Hematopoietic multipotent progenitor cell treated with erythropoietin and hydrocortisone succinate and interleukin-3 and kit ligand, for 8 days (in vitro differentiated cells): ENCODE measurements at regions not wholly inside any gene's neighbourhood (a gene's known extent, or its start where the extent isn't known, plus 50 kb on each side); places are given as distances from the start of the nearest gene placed in this dataset.

Experiments
- DNase-seq: peaks from one replicate; pipeline ENCODE4 v3.0.0-alpha.2; 2015

DNA sequence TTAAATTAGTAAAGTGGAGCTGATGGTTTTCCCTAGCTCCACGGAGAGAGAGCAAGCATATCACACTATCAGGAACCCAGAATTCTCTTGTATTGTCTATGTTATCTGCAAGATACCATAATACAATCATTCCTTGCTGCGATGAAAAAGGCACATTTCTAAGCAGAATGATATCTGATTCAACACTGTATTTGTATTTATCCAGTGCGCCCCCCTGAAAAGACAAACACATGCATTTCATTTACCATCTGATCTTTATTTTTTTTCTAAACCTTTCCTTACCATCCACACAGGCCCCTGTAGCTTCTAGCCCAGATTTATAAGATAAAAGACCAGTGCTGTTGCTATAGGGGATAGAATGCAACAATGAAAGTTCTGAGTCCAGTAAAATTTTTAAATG lies 420.6 kb downstream of the TDRD15 start:
- no peak for DNase-seq

- no peak for DNase-seq
Measured at GRCh38 chr2:21552981-21553380, 429.2 kb downstream of the TDRD15 start.

DNA sequence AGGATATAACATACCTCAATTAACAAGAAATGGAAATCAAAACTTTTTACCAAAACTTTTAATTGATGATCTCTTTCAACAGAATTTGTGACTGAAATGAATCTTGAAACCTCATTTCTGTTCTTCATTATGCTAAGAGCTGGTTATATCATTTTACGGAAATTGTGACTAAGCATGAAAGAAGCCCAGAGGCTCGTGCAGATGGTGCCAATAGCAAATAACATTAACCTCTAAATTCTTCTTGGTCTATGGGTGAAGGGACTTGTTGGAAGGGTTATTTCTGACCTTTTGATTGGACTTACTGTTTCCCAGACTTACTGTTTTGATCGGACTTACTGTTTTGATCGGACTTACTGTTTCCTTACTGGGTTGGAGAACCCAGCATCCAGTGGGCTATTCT lies 435.6 kb downstream of the TDRD15 start:
- DNase-seq = no peak

- DNase-seq = no peak
Measured at GRCh38 chr2:21561965-21562364, 438.2 kb downstream of the TDRD15 start.

- DNase-seq = no peak
Measured at GRCh38 chr2:21567395-21567794, 443.6 kb downstream of the TDRD15 start.

DNA sequence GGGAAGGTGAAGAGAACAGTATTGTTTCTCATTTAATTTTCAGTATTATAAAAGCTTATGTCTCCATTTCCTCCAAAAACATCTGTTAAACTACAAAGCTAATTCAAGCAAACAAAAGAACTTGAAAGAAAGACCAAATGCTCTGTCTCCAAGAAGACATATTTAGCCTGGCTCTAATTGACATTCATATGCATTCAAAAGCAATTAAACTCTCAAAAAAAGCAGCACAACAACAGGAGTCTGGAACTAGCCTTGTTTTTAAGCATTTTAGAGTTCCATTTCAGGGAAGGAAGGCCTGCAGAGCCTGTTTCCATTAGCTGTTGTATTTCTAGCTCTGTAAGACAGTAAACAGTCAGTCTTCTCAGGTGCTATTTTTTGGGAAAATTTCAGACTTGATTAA lies 447.9 kb downstream of the TDRD15 start:
- DNase-seq = no peak

DNA sequence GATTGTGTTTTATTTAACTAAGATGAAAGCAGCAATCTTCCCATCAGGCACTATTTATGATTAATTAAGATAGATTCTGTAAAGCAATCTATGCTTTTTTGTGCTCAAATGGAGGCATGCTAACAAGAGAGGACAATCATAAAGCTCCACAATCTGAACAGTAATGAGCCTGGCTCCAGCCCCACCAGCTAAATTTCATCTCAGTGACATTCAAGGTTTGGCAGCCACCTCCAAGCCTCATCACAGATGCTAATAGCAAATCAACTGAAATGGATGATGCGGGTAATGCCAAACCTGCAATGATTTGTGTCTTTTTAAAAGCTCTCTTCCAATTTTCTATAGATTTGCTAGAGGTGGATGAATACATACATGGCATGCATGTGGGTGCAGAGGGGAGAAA lies 456.6 kb downstream of the TDRD15 start:
- no peak for DNase-seq

- DNase-seq = no peak
Measured at GRCh38 chr2:21585881-21586280, 462.1 kb downstream of the TDRD15 start.

DNA sequence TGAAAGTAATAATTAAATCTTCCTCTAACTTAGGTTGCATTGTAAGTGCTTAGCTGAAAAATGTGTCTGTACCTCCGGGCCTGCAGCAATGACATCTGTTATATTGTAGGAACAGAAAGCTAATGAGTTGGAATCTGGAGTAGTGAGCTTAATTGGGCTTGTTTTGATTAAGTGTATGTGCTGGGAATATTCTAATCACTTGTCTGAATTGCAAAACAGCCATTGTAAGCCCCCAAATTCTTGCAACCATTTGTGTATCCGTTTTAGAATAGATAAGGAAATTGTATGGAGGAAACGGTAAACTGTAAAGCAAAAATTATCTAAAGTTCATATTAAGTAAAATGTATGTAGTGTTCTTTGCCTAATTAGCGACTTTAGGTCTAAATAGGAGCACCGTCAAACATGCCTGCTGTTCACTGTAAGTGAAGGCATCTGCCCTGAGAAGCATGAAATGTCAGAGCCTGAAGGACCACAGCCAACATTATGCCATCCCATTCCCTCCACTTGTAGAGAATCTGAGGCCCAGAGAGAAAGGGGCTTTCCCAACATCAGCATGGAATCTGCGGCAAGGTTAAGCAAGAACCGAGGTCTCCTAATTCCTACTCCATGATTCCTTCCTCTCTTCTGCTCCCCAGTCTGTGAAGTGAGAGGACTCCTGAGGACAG lies 466.4 kb downstream of the TDRD15 start:
- no peak for DNase-seq

- no peak for DNase-seq
Measured at GRCh38 chr2:21591926-21592325, 468.2 kb downstream of the TDRD15 start.

DNA sequence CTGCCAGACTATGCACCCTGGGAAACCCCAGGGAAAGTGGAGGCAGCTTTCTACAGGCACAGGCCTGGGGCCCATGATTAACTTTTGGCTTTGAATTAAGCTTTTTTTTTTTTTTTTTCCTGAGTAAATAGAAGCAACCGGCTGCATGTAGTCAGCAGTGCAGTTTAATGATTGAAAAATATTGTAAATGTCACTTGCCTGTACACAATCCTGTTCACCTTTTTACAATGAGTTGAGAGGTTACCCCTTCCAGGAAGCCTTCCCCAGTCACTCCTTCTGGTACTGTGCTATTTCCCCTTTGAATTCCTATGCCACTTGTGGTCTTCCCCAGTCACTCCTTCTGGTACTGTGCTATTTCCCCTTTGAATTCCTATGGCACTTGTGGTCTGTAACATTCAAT lies 475.6 kb downstream of the TDRD15 start:
- DNase-seq = no peak

GRCh38 chr2:21602789-21603188 lies 479.0 kb downstream of the TDRD15 start:
- DNase-seq = no peak

DNA sequence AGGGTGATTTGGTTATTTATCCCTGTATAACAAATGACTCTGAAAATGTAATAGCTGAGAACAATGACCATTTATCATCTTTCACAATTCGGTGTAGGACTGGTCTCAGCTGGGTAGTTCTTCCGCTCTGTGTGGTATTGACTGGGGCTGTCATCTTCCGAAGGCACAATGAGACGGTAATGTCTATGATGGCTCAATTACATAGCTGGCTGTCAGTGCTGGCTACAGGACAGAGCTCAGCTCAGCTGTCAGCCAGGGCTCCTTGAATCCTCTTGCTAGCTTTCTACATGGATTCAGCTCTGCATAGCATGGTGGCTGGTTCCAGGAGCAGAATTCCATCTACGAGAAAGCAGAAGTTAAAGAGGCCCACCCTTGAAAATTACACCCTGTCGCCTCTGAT lies 483.8 kb downstream of the TDRD15 start:
- no peak for DNase-seq

- no peak for DNase-seq
Measured at GRCh38 chr2:21610304-21610703, 486.5 kb downstream of the TDRD15 start.

- no peak for DNase-seq
Measured at GRCh38 chr2:21617885-21618434, 494.2 kb downstream of the TDRD15 start.

- DNase-seq = no peak
Measured at GRCh38 chr2:21620771-21621170, 497.0 kb downstream of the TDRD15 start.

DNA sequence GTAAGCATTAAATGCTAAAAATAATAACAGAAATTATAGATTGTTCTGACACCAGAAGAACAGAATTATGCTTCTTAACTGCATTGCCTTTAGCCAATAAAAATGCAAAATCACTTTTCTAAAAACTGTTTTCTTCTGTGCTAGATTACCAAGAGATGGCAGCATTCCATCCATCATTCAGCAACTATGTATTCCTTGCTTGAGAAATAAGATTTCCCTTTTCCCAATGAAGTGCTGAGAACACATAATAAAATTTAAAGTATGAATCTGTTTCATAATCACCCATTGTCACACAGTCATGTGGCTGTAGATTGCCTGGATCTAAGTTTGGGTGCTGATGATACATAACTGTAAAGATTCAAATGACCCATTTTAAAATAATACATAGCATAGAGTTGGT lies 504.2 kb downstream of the TDRD15 start:
- DNase-seq = no peak

- DNase-seq = no peak
Measured at GRCh38 chr2:21633015-21633414, 509.2 kb downstream of the TDRD15 start.

GRCh38 chr2:21633466-21633865 lies 509.7 kb downstream of the TDRD15 start:
- DNase-seq = no peak

- no peak for DNase-seq
Measured at GRCh38 chr2:21633911-21634310, 510.1 kb downstream of the TDRD15 start.

GRCh38 chr2:21640046-21640445 lies 516.3 kb downstream of the TDRD15 start:
- DNase-seq = no peak

DNA sequence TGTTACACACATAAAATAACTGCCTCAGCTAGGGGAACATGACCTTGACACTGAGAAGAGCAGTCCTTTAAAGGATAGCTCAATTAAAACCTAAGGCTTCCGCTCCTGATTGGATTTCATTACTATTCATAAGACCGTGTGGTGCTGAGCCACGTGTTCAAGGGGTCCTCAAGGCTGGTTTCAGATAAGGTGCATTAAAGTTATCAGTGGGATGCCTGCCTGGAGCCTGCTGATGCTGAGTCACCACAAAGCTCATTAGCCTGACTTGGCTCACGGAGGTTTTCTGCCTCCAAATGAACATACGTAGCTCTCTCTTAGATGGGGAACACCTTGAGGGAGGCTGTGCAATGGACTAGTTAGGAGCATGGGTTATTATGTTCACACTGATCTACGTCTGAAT lies 518.9 kb downstream of the TDRD15 start:
- DNase-seq = no peak

GRCh38 chr2:21643180-21643579 lies 519.4 kb downstream of the TDRD15 start:
- DNase-seq = no peak

DNA sequence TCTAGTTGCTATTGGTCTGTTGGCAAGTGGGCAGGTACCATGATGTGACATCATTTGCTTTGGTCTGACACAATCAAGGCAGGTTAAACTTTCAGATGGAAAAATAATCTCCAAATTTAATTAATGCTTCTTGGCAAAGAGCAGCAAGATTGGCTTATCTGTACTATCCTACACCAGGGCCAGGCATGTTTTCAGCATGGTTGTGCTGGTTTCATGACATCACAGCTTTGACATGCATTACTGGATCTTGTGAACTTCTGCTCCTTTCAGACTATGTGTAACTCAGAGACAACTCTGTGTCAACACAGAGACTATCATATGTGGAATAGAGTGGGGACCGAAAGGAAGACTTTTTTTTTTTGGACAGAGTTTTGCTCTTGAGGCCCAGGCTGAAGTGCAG lies 520.5 kb downstream of the TDRD15 start:
- no peak for DNase-seq

DNA sequence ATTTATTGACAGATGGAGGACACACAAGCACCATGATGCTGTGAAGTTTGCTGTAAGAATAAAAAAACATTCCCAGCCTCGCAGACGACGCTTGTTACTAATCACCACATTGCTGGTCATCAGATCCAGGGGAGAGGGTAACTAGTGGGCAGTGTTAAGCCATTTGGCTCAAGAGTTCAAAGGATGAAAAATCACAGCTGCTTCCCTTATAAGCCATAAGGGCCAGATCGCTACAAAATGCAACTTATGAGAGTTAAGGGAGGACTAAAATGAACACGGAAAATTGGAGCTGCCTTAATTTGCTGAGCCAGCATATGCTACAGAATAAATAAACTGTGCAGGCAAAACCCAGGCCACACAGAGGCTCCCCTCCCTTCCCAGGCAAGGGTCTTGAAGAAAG lies 522.6 kb downstream of the TDRD15 start:
- DNase-seq = no peak
